ENCODE measurements at regions not wholly inside any gene's neighbourhood (a gene's known extent, or its start where the extent isn't known, plus 50 kb on each side); places are given as distances from the start of the nearest gene placed in this dataset.

- Histone ChIP-seq H3K4me1 (ENCODE audit: insufficient read depth, low read length, poor library complexity, severe bottlenecking) (peaks cover 55% of the 10 kb centered on the region), H3K79me2 (ENCODE audit: insufficient read depth, low read depth, low read length) (no peaks in the 10 kb centered on the region), H2AFZ (ENCODE audit: low read length) (peak overlapping the region; percentile 50), H3K27ac (ENCODE audit: low read depth, low read length, poor library complexity, severe bottlenecking) (peak overlapping the region; percentile 59), H3K9me3 (ENCODE audit: low read length) (no peaks in the 10 kb centered on the region), H3K36me3 (ENCODE audit: insufficient read depth, low read length) (no peaks in the 10 kb centered on the region), H3K4me2 (ENCODE audit: low read length) (peak overlapping the region; percentile 41), H3K4me3 (ENCODE audit: low read depth, low read length, poor library complexity, severe bottlenecking) (no peak overlapping the region), H3K9me2 (ENCODE audit: insufficient read depth, low read length) (no peaks in the 10 kb centered on the region), H4K20me1 (ENCODE audit: insufficient read depth, low read length) (no peaks in the 10 kb centered on the region)
- BruUV-seq (replicated peaks): no TSS peak
- intact Hi-C loops (cut with micrococcal nuclease; ENCODE audit: unreplicated experiment): loop anchor here (1.0 to 5.0 kb wide), 3 partner anchors 131 to 319 kb away; no protein-coding TSS in a partner anchor
- ChIA-PET POLR2A (no interaction called here), CTCF (ENCODE audit: unreplicated experiment) (no interaction called here)
- no peak for DNase-seq (ENCODE audit: low spot score)
- TF ChIP-seq EZH2phosphoT487 (IDR thresholded peaks at IDR 0.05; ENCODE audit: borderline replicate concordance, low read depth, low read length) (no peak), CTCF (conservative IDR thresholded peaks at IDR 0.05; ENCODE audit: low read length) (no peak)
Measured at GRCh38 chr5:36396640-36397039, 94.9 kb upstream of the RANBP3L start.

GRCh38 chr5:36397901-36398536 lies 96.3 kb upstream of the RANBP3L start:
- Histone ChIP-seq H3K4me1 (ENCODE audit: insufficient read depth, low read length, poor library complexity, severe bottlenecking) (peaks cover 48% of the 10 kb centered on the region), H2AFZ (ENCODE audit: low read length) (peak overlapping the region; percentile 50; the same call in 1 of the 2 replicates), H3K79me2 (ENCODE audit: insufficient read depth, low read depth, low read length) (no peaks in the 10 kb centered on the region), H3K9me3 (ENCODE audit: low read length) (no peaks in the 10 kb centered on the region), H3K4me3 (ENCODE audit: low read depth, low read length, poor library complexity, severe bottlenecking) (no peak overlapping the region), H3K9me2 (ENCODE audit: insufficient read depth, low read length) (no peaks in the 10 kb centered on the region), H3K27ac (ENCODE audit: low read depth, low read length, poor library complexity, severe bottlenecking) (no peak overlapping the region), H4K20me1 (ENCODE audit: insufficient read depth, low read length) (no peaks in the 10 kb centered on the region), H3K4me2 (ENCODE audit: low read length) (no peak overlapping the region), H3K36me3 (ENCODE audit: insufficient read depth, low read length) (no peaks in the 10 kb centered on the region)
- TF ChIP-seq EZH2phosphoT487 (IDR thresholded peaks at IDR 0.05; ENCODE audit: borderline replicate concordance, low read depth, low read length) (no peak), CTCF (conservative IDR thresholded peaks at IDR 0.05; ENCODE audit: low read length) (peak; percentile 89)
- intact Hi-C loops (cut with micrococcal nuclease; ENCODE audit: unreplicated experiment): loop anchor here (1.0 to 5.0 kb wide), 4 partner anchors 93 to 321 kb away; no protein-coding TSS in a partner anchor
- CTCF ChIA-PET (ENCODE audit: unreplicated experiment): no interaction called here
- POLR2A ChIA-PET: interaction anchor here (1.2 kb wide), 1 partner anchor 10 kb away, joined by 3 read pairs; no protein-coding TSS in a partner anchor
- no TSS peak for BruUV-seq (replicated peaks)
- DNase-seq (ENCODE audit: low spot score): peak; percentile 58

GRCh38 chr5:36402512-36402906 lies 100.8 kb upstream of the RANBP3L start:
- no peaks in the 10 kb centered on the region for H3K36me3 ChIP-seq (ENCODE audit: insufficient read depth, low read length)
- H3K27ac ChIP-seq (ENCODE audit: low read depth, low read length, poor library complexity, severe bottlenecking): no peak overlapping the region
- no peaks in the 10 kb centered on the region for H3K9me2 ChIP-seq (ENCODE audit: insufficient read depth, low read length)
- ChIA-PET POLR2A (interaction anchor here (0.6 to 1.5 kb wide), 3 partner anchors 16 to 415 kb away, joined by 3 to 4 read pairs (median 3); no protein-coding TSS in a partner anchor), CTCF (ENCODE audit: unreplicated experiment) (no interaction called here)
- DNase-seq (ENCODE audit: low spot score): no peak
- TF ChIP-seq CTCF (conservative IDR thresholded peaks at IDR 0.05; ENCODE audit: low read length): no peak
- TF ChIP-seq EZH2phosphoT487 (IDR thresholded peaks at IDR 0.05; ENCODE audit: borderline replicate concordance, low read depth, low read length): no peak
- no peak overlapping the region for H3K4me2 ChIP-seq (ENCODE audit: low read length)
- H3K4me3 ChIP-seq (ENCODE audit: low read depth, low read length, poor library complexity, severe bottlenecking): no peak overlapping the region
- no peak overlapping the region for H2AFZ ChIP-seq (ENCODE audit: low read length)
- H4K20me1 ChIP-seq (ENCODE audit: insufficient read depth, low read length): no peaks in the 10 kb centered on the region
- intact Hi-C loops (cut with micrococcal nuclease; ENCODE audit: unreplicated experiment): no loop called here
- peaks cover 7% of the 10 kb centered on the region for H3K4me1 ChIP-seq (ENCODE audit: insufficient read depth, low read length, poor library complexity, severe bottlenecking)
- no peaks in the 10 kb centered on the region for H3K79me2 ChIP-seq (ENCODE audit: insufficient read depth, low read depth, low read length)
- no peaks in the 10 kb centered on the region for H3K9me3 ChIP-seq (ENCODE audit: low read length)
- BruUV-seq (replicated peaks): no TSS peak
